ENCODE measurements at regions not wholly inside any gene's neighbourhood (a gene's known extent, or its start where the extent isn't known, plus 50 kb on each side); places are given as distances from the start of the nearest gene placed in this dataset.

GRCh38 chr13:87887459-87888123, 216.4 kb downstream of the SLITRK5 start:
- no peak overlapping the region for H3K4me3 Mint-ChIP-seq
- H3K4me1 Mint-ChIP-seq (ENCODE audit: low read depth), result no peaks in the 10 kb centered on the region
- H3K27ac Mint-ChIP-seq, result no peak overlapping the region
- no peak for DNase-seq
- H3K36me3 Mint-ChIP-seq (ENCODE audit: insufficient read depth in 2 of 2), result no peaks in the 10 kb centered on the region
- no peaks in the 10 kb centered on the region for H3K27me3 Mint-ChIP-seq (ENCODE audit: low read depth)
- ATAC-seq (replicated peaks in 1 of 2), result no peak
- peaks cover 0 to 2% of the 10 kb centered on the region in 2 donors for H3K9me3 Mint-ChIP-seq

GRCh38 chr13:87889254-87889653, 218.1 kb downstream of the SLITRK5 start:
- H3K9me3 Mint-ChIP-seq, result no peaks in the 10 kb centered on the region
- ATAC-seq (replicated peaks in 1 of 2), result no peak
- H3K27me3 Mint-ChIP-seq (ENCODE audit: low read depth), result no peaks in the 10 kb centered on the region
- no peak for DNase-seq
- no peak overlapping the region for H3K27ac Mint-ChIP-seq
- H3K4me3 Mint-ChIP-seq, result no peak overlapping the region
- no peaks in the 10 kb centered on the region for H3K36me3 Mint-ChIP-seq (ENCODE audit: insufficient read depth in 2 of 2)
- no peaks in the 10 kb centered on the region for H3K4me1 Mint-ChIP-seq (ENCODE audit: low read depth)

- no peaks in the 10 kb centered on the region for H3K36me3 Mint-ChIP-seq (ENCODE audit: insufficient read depth in 2 of 2)
- DNase-seq (no peak), ATAC-seq (replicated peaks in 1 of 2) (no peak)
- H3K4me1 Mint-ChIP-seq (ENCODE audit: low read depth), result no peaks in the 10 kb centered on the region
- H3K9me3 Mint-ChIP-seq, result peaks cover 0 to 2% of the 10 kb centered on the region in 2 donors
- H3K4me3 Mint-ChIP-seq, result no peak overlapping the region
- H3K27ac Mint-ChIP-seq, result no peak overlapping the region
- H3K27me3 Mint-ChIP-seq (ENCODE audit: low read depth), result no peaks in the 10 kb centered on the region
Observed at GRCh38 chr13:87893186-87893585, 222.0 kb downstream of the SLITRK5 start.

GRCh38 chr13:87894059-87894458, 222.9 kb downstream of the SLITRK5 start:
- Mint-ChIP-seq H3K27me3 (ENCODE audit: low read depth) (no peaks in the 10 kb centered on the region), H3K4me1 (ENCODE audit: low read depth) (no peaks in the 10 kb centered on the region), H3K4me3 (no peak overlapping the region), H3K27ac (no peak overlapping the region), H3K36me3 (ENCODE audit: insufficient read depth in 2 of 2) (no peaks in the 10 kb centered on the region), H3K9me3 (peaks cover 0 to 2% of the 10 kb centered on the region in 2 donors)
- no peak for ATAC-seq (replicated peaks in 1 of 2)
- DNase-seq, result no peak

- no peaks in the 10 kb centered on the region for H3K27me3 Mint-ChIP-seq (ENCODE audit: low read depth)
- no peaks in the 10 kb centered on the region for H3K36me3 Mint-ChIP-seq (ENCODE audit: insufficient read depth in 2 of 2)
- H3K9me3 Mint-ChIP-seq, result peaks cover 3 to 5% of the 10 kb centered on the region in 2 donors
- H3K27ac Mint-ChIP-seq, result no peak overlapping the region
- no peak for DNase-seq
- no peaks in the 10 kb centered on the region for H3K4me1 Mint-ChIP-seq (ENCODE audit: low read depth)
- ATAC-seq (replicated peaks in 1 of 2), result no peak
- H3K4me3 Mint-ChIP-seq, result no peak overlapping the region
Observed at GRCh38 chr13:87903553-87903952, 232.4 kb downstream of the SLITRK5 start.

GRCh38 chr13:87906411-87906810, 235.2 kb downstream of the SLITRK5 start:
- H3K4me3 Mint-ChIP-seq, result no peak overlapping the region
- H3K27ac Mint-ChIP-seq, result no peak overlapping the region
- H3K9me3 Mint-ChIP-seq, result peaks cover 4 to 5% of the 10 kb centered on the region in 2 donors
- no peak for ATAC-seq (replicated peaks in 1 of 2)
- no peak for DNase-seq
- H3K4me1 Mint-ChIP-seq (ENCODE audit: low read depth), result no peaks in the 10 kb centered on the region
- no peaks in the 10 kb centered on the region for H3K36me3 Mint-ChIP-seq (ENCODE audit: insufficient read depth in 2 of 2)
- H3K27me3 Mint-ChIP-seq (ENCODE audit: low read depth), result no peaks in the 10 kb centered on the region

GRCh38 chr13:87907202-87907601, 236.0 kb downstream of the SLITRK5 start:
- no peak for ATAC-seq (replicated peaks in 1 of 2)
- DNase-seq, result no peak
- H3K27ac Mint-ChIP-seq, result no peak overlapping the region
- peaks cover 4 to 5% of the 10 kb centered on the region in 2 donors for H3K9me3 Mint-ChIP-seq
- no peaks in the 10 kb centered on the region for H3K36me3 Mint-ChIP-seq (ENCODE audit: insufficient read depth in 2 of 2)
- H3K4me3 Mint-ChIP-seq, result no peak overlapping the region
- no peaks in the 10 kb centered on the region for H3K27me3 Mint-ChIP-seq (ENCODE audit: low read depth)
- H3K4me1 Mint-ChIP-seq (ENCODE audit: low read depth), result no peaks in the 10 kb centered on the region

GRCh38 chr13:87919956-87920355, 248.8 kb downstream of the SLITRK5 start:
- no peaks in the 10 kb centered on the region for H3K27me3 Mint-ChIP-seq (ENCODE audit: low read depth)
- H3K36me3 Mint-ChIP-seq (ENCODE audit: insufficient read depth in 2 of 2), result no peaks in the 10 kb centered on the region
- no peaks in the 10 kb centered on the region for H3K4me1 Mint-ChIP-seq (ENCODE audit: low read depth)
- peaks cover 6 to 15% of the 10 kb centered on the region in 2 donors for H3K9me3 Mint-ChIP-seq
- DNase-seq (no peak), ATAC-seq (replicated peaks in 1 of 2) (no peak)
- H3K4me3 Mint-ChIP-seq, result no peak overlapping the region
- no peak overlapping the region for H3K27ac Mint-ChIP-seq

- no peaks in the 10 kb centered on the region for H3K27me3 Mint-ChIP-seq (ENCODE audit: low read depth)
- no peak overlapping the region for H3K4me3 Mint-ChIP-seq
- DNase-seq (no peak), ATAC-seq (replicated peaks in 1 of 2) (no peak)
- no peak overlapping the region for H3K27ac Mint-ChIP-seq
- no peaks in the 10 kb centered on the region for H3K4me1 Mint-ChIP-seq (ENCODE audit: low read depth)
- peaks cover 0 to 2% of the 10 kb centered on the region in 2 donors for H3K36me3 Mint-ChIP-seq (ENCODE audit: insufficient read depth in 2 of 2)
- H3K9me3 Mint-ChIP-seq, result peaks cover 9 to 12% of the 10 kb centered on the region in 2 donors
Observed at GRCh38 chr13:87923753-87924152, 252.6 kb downstream of the SLITRK5 start.

- DNase-seq (no peak), ATAC-seq (replicated peaks in 1 of 2) (no peak)
- Mint-ChIP-seq H3K27ac (no peak overlapping the region), H3K9me3 (peaks cover 7 to 9% of the 10 kb centered on the region in 2 donors), H3K27me3 (ENCODE audit: low read depth) (no peaks in the 10 kb centered on the region), H3K4me3 (no peak overlapping the region), H3K4me1 (ENCODE audit: low read depth) (no peaks in the 10 kb centered on the region), H3K36me3 (ENCODE audit: insufficient read depth in 2 of 2) (peaks cover 0 to 2% of the 10 kb centered on the region in 2 donors)
Observed at GRCh38 chr13:87925006-87925405, 253.8 kb downstream of the SLITRK5 start.

- ATAC-seq (replicated peaks in 1 of 2) (no peak), DNase-seq (no peak)
- Mint-ChIP-seq H3K4me3 (no peak overlapping the region), H3K27me3 (ENCODE audit: low read depth) (no peaks in the 10 kb centered on the region), H3K36me3 (ENCODE audit: insufficient read depth in 2 of 2) (no peaks in the 10 kb centered on the region), H3K27ac (no peak overlapping the region), H3K9me3 (peaks cover 2 to 4% of the 10 kb centered on the region in 2 donors), H3K4me1 (ENCODE audit: low read depth) (no peaks in the 10 kb centered on the region)
Observed at GRCh38 chr13:87940776-87941175, 269.6 kb downstream of the SLITRK5 start.

GRCh38 chr13:87941226-87941625, 270.1 kb downstream of the SLITRK5 start:
- Mint-ChIP-seq H3K4me1 (ENCODE audit: low read depth) (no peaks in the 10 kb centered on the region), H3K27ac (no peak overlapping the region), H3K9me3 (peaks cover 2 to 4% of the 10 kb centered on the region in 2 donors), H3K36me3 (ENCODE audit: insufficient read depth in 2 of 2) (no peaks in the 10 kb centered on the region), H3K27me3 (ENCODE audit: low read depth) (no peaks in the 10 kb centered on the region), H3K4me3 (no peak overlapping the region)
- ATAC-seq (replicated peaks in 1 of 2) (no peak), DNase-seq (no peak)

- H3K36me3 Mint-ChIP-seq (ENCODE audit: insufficient read depth in 2 of 2), result no peaks in the 10 kb centered on the region
Observed at GRCh38 chr13:87942205-87942604, 271.0 kb downstream of the SLITRK5 start.

GRCh38 chr13:87944038-87944437, 272.9 kb downstream of the SLITRK5 start:
- no peaks in the 10 kb centered on the region for H3K4me1 Mint-ChIP-seq (ENCODE audit: low read depth)
- no peaks in the 10 kb centered on the region for H3K27me3 Mint-ChIP-seq (ENCODE audit: low read depth)

More at GRCh38 chr13:87942205-87942604, 271.0 kb downstream of the SLITRK5 start:
- ATAC-seq (replicated peaks in 1 of 2) (no peak), DNase-seq (no peak)
- Mint-ChIP-seq H3K27me3 (ENCODE audit: low read depth) (no peaks in the 10 kb centered on the region), H3K27ac (no peak overlapping the region), H3K4me3 (no peak overlapping the region), H3K4me1 (ENCODE audit: low read depth) (no peaks in the 10 kb centered on the region), H3K9me3 (peaks cover 2 to 4% of the 10 kb centered on the region in 2 donors)

More at GRCh38 chr13:87944038-87944437, 272.9 kb downstream of the SLITRK5 start:
- ATAC-seq (replicated peaks in 1 of 2) (no peak), DNase-seq (no peak)
- Mint-ChIP-seq H3K36me3 (ENCODE audit: insufficient read depth in 2 of 2) (no peaks in the 10 kb centered on the region), H3K9me3 (peaks cover 0 to 2% of the 10 kb centered on the region in 2 donors), H3K4me3 (no peak overlapping the region), H3K27ac (no peak overlapping the region)
